Upper lobe of left lung (tissue), 6 donors: ENCODE measurements at regions not wholly inside any gene's neighbourhood (a gene's known extent, or its start where the extent isn't known, plus 50 kb on each side); places are given as distances from the start of the nearest gene placed in this dataset.
A peak's percentile ranks its signal among the peaks of the same experiment; 100 is the strongest.

Experiments
- ATAC-seq, 2 donors: fragments of 200-7000 bp; cut with Tn5 transposase; one replicate each; pipeline ENCODE4 v1.9.1; 2022; ENCODE audit warnings: mild to moderate bottlenecking in 2 of 2, moderate library complexity in 2 of 2; ENCODE audit not compliant: low FRiP score in 2 of 2
- DNase-seq, 2 donors: peaks; one replicate each; pipeline ENCODE4 v3.0.0-alpha.2; 2019 to 2020
- H3K27ac ChIP-seq, 4 donors: fragments of 200-600 bp; sonication (generic); one replicate each; pipeline ENCODE4 v1.5.1; 2016 to 2019
- H3K27me3 ChIP-seq, 4 donors: fragments of 200-600 bp; sonication (generic); one replicate each; pipeline ENCODE4 v1.5.1; 2017 to 2019
- H3K36me3 ChIP-seq, 4 donors: fragments of 200-600 bp; sonication (generic); one replicate each; pipeline ENCODE4 v1.5.1; 2016 to 2019
- H3K4me1 ChIP-seq, 4 donors: fragments of 200-600 bp; sonication (generic); one replicate each; pipeline ENCODE4 v1.5.1; 2018 to 2019
- H3K4me3 ChIP-seq, 4 donors: fragments of 200-600 bp; sonication (generic); one replicate each; pipeline ENCODE4 v1.5.1; 2017 to 2019; ENCODE audit warnings: mild to moderate bottlenecking in 2 of 4, moderate library complexity in 1 of 4
- H3K9me3 ChIP-seq, 4 donors: fragments of 200-600 bp; sonication (generic); one replicate each; pipeline ENCODE4 v1.5.1; 2018 to 2019
- EP300 ChIP-seq, 4 donors: sonication (generic); formaldehyde crosslinking; IDR thresholded peaks; one replicate each; pipeline ENCODE4 v1.5.1; 2017; ENCODE audit warnings: antibody characterized with exemption in 4 of 4, control low read depth in 2 of 4
- POLR2A ChIP-seq, 4 donors: fragments of 450-650 bp; IDR thresholded peaks; one replicate each; pipeline ENCODE4 v1.5.1; 2016 to 2017; ENCODE audit warnings: antibody characterized with exemption in 4 of 4, mild to moderate bottlenecking in 2 of 4
- POLR2AphosphoS5 ChIP-seq, 2 donors: sonication (generic); formaldehyde crosslinking; IDR thresholded peaks; one replicate each; pipeline ENCODE4 v1.5.1; 2017; ENCODE audit warnings: antibody characterized with exemption in 2 of 2
- WGBS, 2 donors: methylation state at CpG; one replicate each; pipeline ENCODE4 v1.1.5; 2017 to 2018; 5-methylcytosine and 5-hydroxymethylcytosine counted together
- TF ChIP-seq, protein P1 (sequence below), 6 experiments: fragments of 450-650 bp in 4 of 6; fragments of 200-600 bp in 2 of 6; sonication (generic) in 2 of 6; IDR thresholded peaks; one replicate each; pipeline ENCODE4 v1.5.1; 2016 to 2019; ENCODE audit warnings: antibody characterized with exemption in 6 of 6
- donor health status: DM: no; HTN: no; CAD: no; lungs with moderate emphysema.
- donor health status: DM: no; HTN: yes; CAD: no; lungs with severe emphysema.

GRCh38 chr5:68151812-68152211 lies 63.7 kb upstream of the PIK3R1 start:
- H3K4me3 ChIP-seq = no peak overlapping the region
- no peak overlapping the region for H3K27ac ChIP-seq
- no peaks in the 10 kb centered on the region for H3K27me3 ChIP-seq
- ATAC-seq (no peak), DNase-seq (no peak)
- 70 to 96% methylated on average over 4 of the region's 4 CpGs for WGBS, 2 donors
- H3K4me1 ChIP-seq = no peaks in the 10 kb centered on the region
- H3K9me3 ChIP-seq = no peaks in the 10 kb centered on the region
- H3K36me3 ChIP-seq = no peaks in the 10 kb centered on the region
- no peak for TF ChIP-seq POLR2A (IDR thresholded peaks at IDR 0.05)

DNA sequence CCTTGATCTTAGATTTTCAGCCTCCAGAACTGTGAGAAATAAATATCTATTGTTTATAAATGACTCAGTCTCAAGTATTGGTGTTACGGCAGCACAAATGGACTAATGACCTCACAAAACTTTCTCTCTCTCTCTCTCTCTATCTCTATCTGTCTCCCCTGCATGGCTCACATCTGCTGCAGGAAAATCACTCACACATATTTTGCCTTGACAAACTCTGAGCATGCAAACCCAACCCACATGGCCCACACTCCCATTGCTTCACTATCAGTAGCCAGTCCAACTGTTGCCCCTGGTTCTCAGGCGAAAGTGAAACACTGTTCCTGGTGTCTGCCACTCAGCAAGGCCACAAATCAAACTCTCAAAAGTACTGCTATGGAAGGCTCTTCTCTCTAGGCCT lies 66.4 kb upstream of the PIK3R1 start:
- no peak overlapping the region for H3K4me3 ChIP-seq
- no peaks in the 10 kb centered on the region for H3K27me3 ChIP-seq
- no peaks in the 10 kb centered on the region for H3K4me1 ChIP-seq
- 70 to 90% methylated on average over 2 of the region's 2 CpGs for WGBS, 2 donors
- DNase-seq = no peak
- no peak for ATAC-seq
- H3K9me3 ChIP-seq = no peaks in the 10 kb centered on the region
- peak overlapping the region in 1 of 4 donors; percentile 42 for H3K27ac ChIP-seq
- peak in 1 of 2 donors; percentile 34 for TF ChIP-seq POLR2AphosphoS5 (IDR thresholded peaks at IDR 0.05)
- no peak for TF ChIP-seq POLR2A (IDR thresholded peaks at IDR 0.05)
- H3K36me3 ChIP-seq = no peaks in the 10 kb centered on the region

DNA sequence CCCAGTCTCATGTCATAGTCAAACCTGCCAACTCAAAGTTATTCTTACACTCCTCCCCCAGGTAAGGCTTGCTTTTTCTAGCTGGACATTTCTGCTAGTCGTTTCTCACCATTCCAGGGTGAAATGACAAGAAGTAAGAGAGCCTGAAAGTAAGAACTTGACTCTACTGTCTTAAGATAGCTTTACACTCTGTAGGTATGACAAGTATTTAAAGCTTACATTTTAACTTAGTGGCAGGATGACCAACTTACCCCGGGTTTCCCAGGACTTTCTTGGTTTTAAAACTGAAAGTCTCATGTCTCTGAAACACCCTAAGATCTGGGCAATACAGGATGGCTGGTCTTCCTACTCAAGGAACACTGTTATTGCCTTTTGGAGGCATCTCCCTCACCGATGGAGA lies 67.5 kb upstream of the PIK3R1 start:
- Histone ChIP-seq H3K4me3 (no peak overlapping the region), H3K36me3 (no peaks in the 10 kb centered on the region), H3K27ac (no peak overlapping the region), H3K9me3 (no peaks in the 10 kb centered on the region), H3K27me3 (no peaks in the 10 kb centered on the region), H3K4me1 (no peaks in the 10 kb centered on the region)
- 63 to 76% methylated on average over 3 of the region's 3 CpGs for WGBS, 2 donors
- DNase-seq = no peak
- TF ChIP-seq POLR2AphosphoS5 (IDR thresholded peaks at IDR 0.05) = no peak
- no peak for TF ChIP-seq POLR2A (IDR thresholded peaks at IDR 0.05)
- no peak for TF ChIP-seq EP300 (IDR thresholded peaks at IDR 0.05)
- TF ChIP-seq, protein P1, sequence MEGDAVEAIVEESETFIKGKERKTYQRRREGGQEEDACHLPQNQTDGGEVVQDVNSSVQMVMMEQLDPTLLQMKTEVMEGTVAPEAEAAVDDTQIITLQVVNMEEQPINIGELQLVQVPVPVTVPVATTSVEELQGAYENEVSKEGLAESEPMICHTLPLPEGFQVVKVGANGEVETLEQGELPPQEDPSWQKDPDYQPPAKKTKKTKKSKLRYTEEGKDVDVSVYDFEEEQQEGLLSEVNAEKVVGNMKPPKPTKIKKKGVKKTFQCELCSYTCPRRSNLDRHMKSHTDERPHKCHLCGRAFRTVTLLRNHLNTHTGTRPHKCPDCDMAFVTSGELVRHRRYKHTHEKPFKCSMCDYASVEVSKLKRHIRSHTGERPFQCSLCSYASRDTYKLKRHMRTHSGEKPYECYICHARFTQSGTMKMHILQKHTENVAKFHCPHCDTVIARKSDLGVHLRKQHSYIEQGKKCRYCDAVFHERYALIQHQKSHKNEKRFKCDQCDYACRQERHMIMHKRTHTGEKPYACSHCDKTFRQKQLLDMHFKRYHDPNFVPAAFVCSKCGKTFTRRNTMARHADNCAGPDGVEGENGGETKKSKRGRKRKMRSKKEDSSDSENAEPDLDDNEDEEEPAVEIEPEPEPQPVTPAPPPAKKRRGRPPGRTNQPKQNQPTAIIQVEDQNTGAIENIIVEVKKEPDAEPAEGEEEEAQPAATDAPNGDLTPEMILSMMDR (IDR thresholded peaks at IDR 0.05) = no peak
- no peak for ATAC-seq

- Histone ChIP-seq H3K27ac (no peak overlapping the region), H3K36me3 (no peaks in the 10 kb centered on the region), H3K4me1 (no peaks in the 10 kb centered on the region), H3K4me3 (no peak overlapping the region), H3K9me3 (no peaks in the 10 kb centered on the region), H3K27me3 (no peaks in the 10 kb centered on the region)
- WGBS, 2 donors = 81 to 89% methylated on average over 3 of the region's 3 CpGs
- ATAC-seq = no peak
- TF ChIP-seq POLR2A (IDR thresholded peaks at IDR 0.05) (no peak), POLR2AphosphoS5 (IDR thresholded peaks at IDR 0.05) (no peak), EP300 (IDR thresholded peaks at IDR 0.05) (no peak)
- TF ChIP-seq, protein P1 (IDR thresholded peaks at IDR 0.05) = no peak
- DNase-seq = no peak
These were observed 67.9 kb upstream of the PIK3R1 start for GRCh38 chr5:68147659-68148058.

- WGBS, 2 donors = 60 to 62% methylated on average over 4 of the region's 4 CpGs
- Histone ChIP-seq H3K27ac (no peak overlapping the region), H3K4me1 (no peaks in the 10 kb centered on the region), H3K27me3 (no peaks in the 10 kb centered on the region), H3K9me3 (no peaks in the 10 kb centered on the region), H3K36me3 (no peaks in the 10 kb centered on the region), H3K4me3 (no peak overlapping the region)
- ATAC-seq = no peak
- DNase-seq = no peak
- TF ChIP-seq, protein P1 (IDR thresholded peaks at IDR 0.05) = no peak
- TF ChIP-seq POLR2A (IDR thresholded peaks at IDR 0.05) (no peak), EP300 (IDR thresholded peaks at IDR 0.05) (no peak), POLR2AphosphoS5 (IDR thresholded peaks at IDR 0.05) (no peak)
These were observed 74.1 kb upstream of the PIK3R1 start for GRCh38 chr5:68141494-68141893.

GRCh38 chr5:68140763-68141162 lies 74.8 kb upstream of the PIK3R1 start:
- WGBS, 2 donors = 87 to 96% methylated on average over 1 of the region's 1 CpG
- TF ChIP-seq EP300 (IDR thresholded peaks at IDR 0.05) (no peak), POLR2A (IDR thresholded peaks at IDR 0.05) (no peak), POLR2AphosphoS5 (IDR thresholded peaks at IDR 0.05) (no peak)
- TF ChIP-seq, protein P1 (IDR thresholded peaks at IDR 0.05) = no peak
- Histone ChIP-seq H3K4me3 (no peak overlapping the region), H3K36me3 (no peaks in the 10 kb centered on the region), H3K27me3 (no peaks in the 10 kb centered on the region), H3K9me3 (no peaks in the 10 kb centered on the region), H3K27ac (no peak overlapping the region), H3K4me1 (no peaks in the 10 kb centered on the region)
- no peak for ATAC-seq
- DNase-seq = no peak
